ENCODE measurements at regions not wholly inside any gene's neighbourhood (a gene's known extent, or its start where the extent isn't known, plus 50 kb on each side); places are given as distances from the start of the nearest gene placed in this dataset.

GRCh38 chr1:80143361-80143760, 1136.8 kb upstream of the ADGRL4 start:
- TF ChIP-seq CTCF (IDR thresholded peaks at IDR 0.05 in 4 of 5, conservative IDR thresholded peaks at IDR 0.05 in 1 of 5) (no peak), POLR2A (IDR thresholded peaks at IDR 0.05) (no peak)
